ENCODE measurements at regions not wholly inside any gene's neighbourhood (a gene's known extent, or its start where the extent isn't known, plus 50 kb on each side); places are given as distances from the start of the nearest gene placed in this dataset.

DNA sequence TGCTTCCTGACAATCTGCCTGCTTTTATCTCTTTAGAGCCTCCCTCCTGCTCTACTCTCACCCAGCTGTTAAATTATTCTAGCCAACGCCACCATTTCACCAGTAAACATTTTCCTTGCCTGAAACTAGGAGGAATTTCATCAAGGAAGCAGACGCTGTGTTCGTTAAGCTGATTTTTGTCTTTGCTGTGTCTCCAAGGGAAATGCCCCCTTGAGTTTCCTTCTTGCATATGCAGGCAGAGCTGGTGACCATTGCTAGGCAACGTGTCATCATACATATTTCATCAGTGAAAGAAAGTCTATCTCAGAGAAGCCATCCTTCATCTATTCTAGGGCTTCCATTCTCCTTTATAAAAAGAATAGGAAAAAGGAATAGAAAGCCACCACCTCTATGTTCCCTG, 87.0 kb upstream of the ST8SIA2 start:
- TF ChIP-seq, protein P1, sequence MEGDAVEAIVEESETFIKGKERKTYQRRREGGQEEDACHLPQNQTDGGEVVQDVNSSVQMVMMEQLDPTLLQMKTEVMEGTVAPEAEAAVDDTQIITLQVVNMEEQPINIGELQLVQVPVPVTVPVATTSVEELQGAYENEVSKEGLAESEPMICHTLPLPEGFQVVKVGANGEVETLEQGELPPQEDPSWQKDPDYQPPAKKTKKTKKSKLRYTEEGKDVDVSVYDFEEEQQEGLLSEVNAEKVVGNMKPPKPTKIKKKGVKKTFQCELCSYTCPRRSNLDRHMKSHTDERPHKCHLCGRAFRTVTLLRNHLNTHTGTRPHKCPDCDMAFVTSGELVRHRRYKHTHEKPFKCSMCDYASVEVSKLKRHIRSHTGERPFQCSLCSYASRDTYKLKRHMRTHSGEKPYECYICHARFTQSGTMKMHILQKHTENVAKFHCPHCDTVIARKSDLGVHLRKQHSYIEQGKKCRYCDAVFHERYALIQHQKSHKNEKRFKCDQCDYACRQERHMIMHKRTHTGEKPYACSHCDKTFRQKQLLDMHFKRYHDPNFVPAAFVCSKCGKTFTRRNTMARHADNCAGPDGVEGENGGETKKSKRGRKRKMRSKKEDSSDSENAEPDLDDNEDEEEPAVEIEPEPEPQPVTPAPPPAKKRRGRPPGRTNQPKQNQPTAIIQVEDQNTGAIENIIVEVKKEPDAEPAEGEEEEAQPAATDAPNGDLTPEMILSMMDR (conservative IDR thresholded peaks at IDR 0.05 in 1 of 2, IDR thresholded peaks at IDR 0.05 in 1 of 2; ENCODE audit: extremely low read depth in 1 of 2, insufficient read depth in 1 of 2, low read depth in 1 of 2, low read length in 2 of 2) = peak in 1 of 2 donors; percentile 13
- no peak for TF ChIP-seq EZH2 (IDR thresholded peaks at IDR 0.05; ENCODE audit: borderline replicate concordance, low read length)

Data from mammary epithelial cell (primary cell).